Glutamatergic neuron (in vitro differentiated cells): ENCODE measurements at regions not wholly inside any gene's neighbourhood (a gene's known extent, or its start where the extent isn't known, plus 50 kb on each side); places are given as distances from the start of the nearest gene placed in this dataset.

Source experiments
- DNase-seq: peaks from one replicate; pipeline ENCODE4 v3.0.0; 2022
- H3K27ac Mint-ChIP-seq: one replicate; pipeline ENCODE4 v1.8.0; 2020; ENCODE audit warnings: mild to moderate bottlenecking, mixed read lengths, inconsistent platforms; ENCODE audit not compliant: unreplicated experiment
- H3K27me3 Mint-ChIP-seq: one replicate; pipeline ENCODE4 v1.8.0; 2020; ENCODE audit warnings: mild to moderate bottlenecking, moderate library complexity, mixed read lengths, inconsistent platforms; ENCODE audit not compliant: unreplicated experiment
- H3K36me3 Mint-ChIP-seq: one replicate; pipeline ENCODE4 v1.8.0; 2020; ENCODE audit warnings: mild to moderate bottlenecking, mixed read lengths, inconsistent platforms; ENCODE audit not compliant: unreplicated experiment
- H3K4me1 Mint-ChIP-seq: one replicate; pipeline ENCODE4 v1.8.0; 2020; ENCODE audit warnings: mild to moderate bottlenecking, low read depth, mixed read lengths, inconsistent platforms; ENCODE audit not compliant: unreplicated experiment
- H3K4me3 Mint-ChIP-seq: one replicate; pipeline ENCODE4 v1.8.0; 2020; ENCODE audit warnings: mild to moderate bottlenecking, mixed read lengths, inconsistent platforms; ENCODE audit not compliant: unreplicated experiment
- H3K9me3 Mint-ChIP-seq: one replicate; pipeline ENCODE4 v1.8.0; 2020; ENCODE audit warnings: mild to moderate bottlenecking, moderate library complexity, mixed read lengths, inconsistent platforms; ENCODE audit not compliant: unreplicated experiment
- CTCF ChIP-seq: fragments of 200-600 bp; sonication (generic); IDR thresholded peaks from one replicate; pipeline ENCODE4 v1.5.0; 2021; ENCODE audit not compliant: partially characterized antibody, unreplicated experiment

- Mint-ChIP-seq H3K27ac (no peak overlapping the region), H3K27me3 (no peaks in the 10 kb centered on the region), H3K4me3 (no peak overlapping the region), H3K4me1 (no peaks in the 10 kb centered on the region), H3K36me3 (no peaks in the 10 kb centered on the region), H3K9me3 (no peaks in the 10 kb centered on the region)
- no peak for TF ChIP-seq CTCF
- no peak for DNase-seq
Measured at GRCh38 chrX:7201496-7201895, 53.5 kb upstream of the PUDP start.

DNA sequence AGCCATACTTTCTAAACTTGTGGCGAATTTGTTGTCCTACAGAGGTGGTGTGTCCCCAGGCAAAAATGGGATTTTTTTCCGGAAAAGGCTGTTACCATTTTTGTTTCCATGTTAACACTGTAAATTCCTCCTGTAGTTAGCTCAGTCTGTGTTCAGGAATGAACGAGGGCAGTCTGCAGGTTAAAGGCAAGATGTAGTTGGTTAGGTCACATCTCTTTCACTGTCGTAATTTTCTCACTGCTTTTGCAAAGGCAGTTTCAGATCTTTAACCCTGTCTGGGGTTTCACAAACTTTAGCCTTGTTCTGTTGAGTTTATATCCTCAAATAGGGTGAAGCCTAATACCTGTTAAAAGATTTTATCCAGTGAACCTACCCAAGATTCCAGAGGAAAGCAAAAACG is 50.5 kb upstream of the PUDP start:
- H3K36me3 Mint-ChIP-seq: no peaks in the 10 kb centered on the region
- no peak for TF ChIP-seq CTCF
- H3K9me3 Mint-ChIP-seq: no peaks in the 10 kb centered on the region
- H3K4me1 Mint-ChIP-seq: no peaks in the 10 kb centered on the region
- no peaks in the 10 kb centered on the region for H3K27me3 Mint-ChIP-seq
- no peak for DNase-seq
- H3K27ac Mint-ChIP-seq: no peak overlapping the region
- H3K4me3 Mint-ChIP-seq: no peak overlapping the region
